ENCODE measurements at regions not wholly inside any gene's neighbourhood (a gene's known extent, or its start where the extent isn't known, plus 50 kb on each side); places are given as distances from the start of the nearest gene placed in this dataset.

DNA sequence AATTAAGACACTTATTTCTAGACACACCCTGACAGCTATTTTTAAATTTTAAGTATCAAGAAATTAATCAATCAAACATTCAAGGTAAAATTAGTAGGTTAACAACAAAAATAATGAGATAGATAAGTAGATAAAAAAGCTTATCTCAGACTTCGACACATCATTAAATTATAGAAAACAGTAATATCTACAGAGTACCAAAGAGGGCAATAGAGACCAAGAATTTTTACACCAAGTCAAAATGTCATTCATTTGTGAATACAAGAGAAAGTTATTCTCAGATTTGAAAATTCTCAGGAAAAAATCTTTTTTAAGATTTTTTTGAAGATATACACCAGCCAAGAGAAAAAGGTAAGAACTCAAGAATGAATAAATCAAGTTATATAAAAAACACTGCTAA lies 445.6 kb downstream of the ACTL7B start:
- intact Hi-C loops (cut with DNase I; ENCODE audit: low total_unique reads): no loop called here
- H3K27me3 ChIP-seq: no peaks in the 10 kb centered on the region
- no peaks in the 10 kb centered on the region for H3K9me3 ChIP-seq
- H3K4me1 ChIP-seq: no peaks in the 10 kb centered on the region
- H3K4me3 ChIP-seq: no peak overlapping the region
- DNase-seq: no peak
- H3K36me3 ChIP-seq: no peaks in the 10 kb centered on the region
- TF ChIP-seq, protein P1, sequence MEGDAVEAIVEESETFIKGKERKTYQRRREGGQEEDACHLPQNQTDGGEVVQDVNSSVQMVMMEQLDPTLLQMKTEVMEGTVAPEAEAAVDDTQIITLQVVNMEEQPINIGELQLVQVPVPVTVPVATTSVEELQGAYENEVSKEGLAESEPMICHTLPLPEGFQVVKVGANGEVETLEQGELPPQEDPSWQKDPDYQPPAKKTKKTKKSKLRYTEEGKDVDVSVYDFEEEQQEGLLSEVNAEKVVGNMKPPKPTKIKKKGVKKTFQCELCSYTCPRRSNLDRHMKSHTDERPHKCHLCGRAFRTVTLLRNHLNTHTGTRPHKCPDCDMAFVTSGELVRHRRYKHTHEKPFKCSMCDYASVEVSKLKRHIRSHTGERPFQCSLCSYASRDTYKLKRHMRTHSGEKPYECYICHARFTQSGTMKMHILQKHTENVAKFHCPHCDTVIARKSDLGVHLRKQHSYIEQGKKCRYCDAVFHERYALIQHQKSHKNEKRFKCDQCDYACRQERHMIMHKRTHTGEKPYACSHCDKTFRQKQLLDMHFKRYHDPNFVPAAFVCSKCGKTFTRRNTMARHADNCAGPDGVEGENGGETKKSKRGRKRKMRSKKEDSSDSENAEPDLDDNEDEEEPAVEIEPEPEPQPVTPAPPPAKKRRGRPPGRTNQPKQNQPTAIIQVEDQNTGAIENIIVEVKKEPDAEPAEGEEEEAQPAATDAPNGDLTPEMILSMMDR (IDR thresholded peaks at IDR 0.05): peak in 1 of 2 experiments; percentile 21
- no peak overlapping the region for H3K27ac ChIP-seq

DNA sequence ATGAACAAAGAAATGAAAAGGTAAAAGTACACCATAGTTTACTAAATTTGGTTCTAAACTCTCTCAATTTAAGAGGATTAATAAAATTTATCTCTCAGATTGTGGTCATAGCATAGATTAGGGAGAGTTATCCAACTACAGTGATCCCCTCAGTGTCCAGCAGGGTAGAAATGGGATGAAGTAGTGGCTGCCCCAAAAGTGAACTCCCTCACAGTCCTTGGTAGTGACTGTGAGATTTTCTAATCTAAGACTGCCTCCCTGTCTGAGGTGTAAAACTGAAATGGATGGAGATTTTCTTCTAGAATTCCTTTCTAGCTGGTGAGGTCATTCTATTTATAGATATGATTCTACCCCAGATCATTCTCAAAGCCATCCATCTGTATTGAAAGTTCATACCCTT lies 455.5 kb downstream of the ACTL7B start:
- H3K27me3 ChIP-seq: no peaks in the 10 kb centered on the region
- no peaks in the 10 kb centered on the region for H3K4me1 ChIP-seq
- H3K27ac ChIP-seq: no peak overlapping the region
- TF ChIP-seq, protein P1 (IDR thresholded peaks at IDR 0.05): no peak
- intact Hi-C loops (cut with DNase I; ENCODE audit: low total_unique reads): loop anchor here (10.0 kb wide), 1 partner anchor 165 kb away; no protein-coding TSS in a partner anchor
- H3K4me3 ChIP-seq: no peak overlapping the region
- no peaks in the 10 kb centered on the region for H3K9me3 ChIP-seq
- no peak for DNase-seq
- H3K36me3 ChIP-seq: no peaks in the 10 kb centered on the region

DNA sequence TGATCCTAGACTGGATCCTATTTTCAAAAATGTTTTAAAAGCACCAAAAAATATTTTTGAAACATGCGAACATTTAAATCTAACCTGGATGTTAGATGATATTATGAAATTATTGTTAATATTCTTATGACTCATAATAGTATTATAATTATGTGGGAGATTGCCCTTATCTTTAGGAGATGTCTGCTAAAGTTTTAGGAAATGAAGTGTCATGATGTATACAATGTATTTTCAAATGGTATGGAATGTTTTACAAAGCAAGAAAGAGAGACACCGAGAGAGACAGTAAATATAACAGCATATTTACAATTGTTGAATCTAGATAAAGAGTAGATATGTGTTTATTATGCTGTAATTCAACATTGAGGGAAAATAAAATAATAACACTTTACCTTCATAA lies 455.9 kb downstream of the ACTL7B start:
- no peaks in the 10 kb centered on the region for H3K4me1 ChIP-seq
- no peak for DNase-seq
- intact Hi-C loops (cut with DNase I; ENCODE audit: low total_unique reads): loop anchor here (10.0 kb wide), 1 partner anchor 165 kb away; no protein-coding TSS in a partner anchor
- H3K4me3 ChIP-seq: no peak overlapping the region
- no peaks in the 10 kb centered on the region for H3K9me3 ChIP-seq
- H3K36me3 ChIP-seq: no peaks in the 10 kb centered on the region
- TF ChIP-seq, protein P1 (IDR thresholded peaks at IDR 0.05): no peak
- no peaks in the 10 kb centered on the region for H3K27me3 ChIP-seq
- no peak overlapping the region for H3K27ac ChIP-seq

DNA sequence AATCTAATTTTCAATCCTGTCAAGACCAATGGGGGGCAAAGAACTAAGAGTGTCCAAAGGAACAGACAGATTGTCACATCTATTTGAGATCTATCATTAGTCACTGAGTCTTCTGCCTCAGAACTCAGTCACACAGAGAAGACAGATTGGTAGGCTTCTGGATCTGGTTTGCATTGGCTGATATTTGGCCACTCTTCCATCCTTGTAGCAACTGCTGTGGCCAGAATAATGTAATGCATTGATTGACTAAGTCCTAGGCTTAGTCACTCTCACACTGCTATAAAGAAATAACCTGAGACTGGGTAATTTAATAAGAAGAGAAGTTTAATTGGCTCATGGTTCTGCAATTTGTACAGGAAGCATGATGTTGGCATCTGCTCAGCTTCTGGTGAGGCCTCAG lies 458.5 kb downstream of the ACTL7B start:
- Histone ChIP-seq H3K27ac (no peak overlapping the region), H3K9me3 (no peaks in the 10 kb centered on the region), H3K4me1 (no peaks in the 10 kb centered on the region), H3K27me3 (no peaks in the 10 kb centered on the region), H3K4me3 (no peak overlapping the region), H3K36me3 (no peaks in the 10 kb centered on the region)
- intact Hi-C loops (cut with DNase I; ENCODE audit: low total_unique reads): no loop called here
- DNase-seq: no peak
- TF ChIP-seq, protein P1 (IDR thresholded peaks at IDR 0.05): no peak

DNA sequence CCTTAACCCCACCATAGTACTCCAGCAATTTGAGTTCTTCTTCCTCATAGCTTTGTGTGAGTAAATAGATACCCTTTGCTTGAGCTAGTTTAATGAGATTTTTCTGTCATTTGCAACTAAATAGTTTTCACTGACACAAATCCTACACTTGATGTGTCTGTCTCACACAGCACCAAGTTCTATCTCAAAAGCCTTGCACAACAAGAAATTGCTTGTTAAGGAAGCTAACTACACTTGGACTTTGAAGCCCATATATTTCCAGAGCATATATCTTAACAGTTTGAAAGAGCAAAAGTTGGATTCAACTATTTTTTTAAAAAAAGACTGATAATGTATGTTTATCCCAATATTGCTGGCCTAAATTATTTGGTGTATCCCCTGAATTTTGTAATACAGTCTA lies 459.2 kb downstream of the ACTL7B start:
- intact Hi-C loops (cut with DNase I; ENCODE audit: low total_unique reads): no loop called here
- H3K27ac ChIP-seq: no peak overlapping the region
- no peaks in the 10 kb centered on the region for H3K4me1 ChIP-seq
- no peaks in the 10 kb centered on the region for H3K36me3 ChIP-seq
- no peak for DNase-seq
- H3K27me3 ChIP-seq: no peaks in the 10 kb centered on the region
- TF ChIP-seq, protein P1 (IDR thresholded peaks at IDR 0.05): no peak
- H3K9me3 ChIP-seq: no peaks in the 10 kb centered on the region
- H3K4me3 ChIP-seq: no peak overlapping the region

DNA sequence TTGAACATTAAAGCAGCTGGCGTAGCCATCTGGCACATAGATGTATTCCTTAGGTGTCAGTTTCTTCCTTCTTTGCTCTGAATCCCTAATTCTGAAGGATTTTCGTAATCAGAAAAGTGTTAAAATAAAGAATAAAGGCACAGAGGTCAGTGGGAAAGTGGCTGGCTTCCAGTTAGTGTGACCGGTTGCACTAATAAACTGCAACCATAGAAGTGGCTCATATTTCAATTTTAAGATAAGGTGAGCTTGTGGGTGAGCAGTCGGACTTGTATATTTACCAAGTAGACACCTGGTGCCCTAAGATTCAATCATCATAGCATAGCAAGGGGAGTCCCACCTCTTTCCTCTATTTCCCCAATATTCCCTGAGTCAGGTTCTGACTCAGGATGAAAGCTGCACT lies 459.6 kb downstream of the ACTL7B start:
- Histone ChIP-seq H3K27ac (no peak overlapping the region), H3K36me3 (no peaks in the 10 kb centered on the region), H3K27me3 (no peaks in the 10 kb centered on the region), H3K4me3 (no peak overlapping the region), H3K9me3 (no peaks in the 10 kb centered on the region), H3K4me1 (no peaks in the 10 kb centered on the region)
- no peak for DNase-seq
- intact Hi-C loops (cut with DNase I; ENCODE audit: low total_unique reads): no loop called here
- TF ChIP-seq, protein P1 (IDR thresholded peaks at IDR 0.05): no peak
